ENCODE measurements at regions not wholly inside any gene's neighbourhood (a gene's known extent, or its start where the extent isn't known, plus 50 kb on each side); places are given as distances from the start of the nearest gene placed in this dataset.

DNA sequence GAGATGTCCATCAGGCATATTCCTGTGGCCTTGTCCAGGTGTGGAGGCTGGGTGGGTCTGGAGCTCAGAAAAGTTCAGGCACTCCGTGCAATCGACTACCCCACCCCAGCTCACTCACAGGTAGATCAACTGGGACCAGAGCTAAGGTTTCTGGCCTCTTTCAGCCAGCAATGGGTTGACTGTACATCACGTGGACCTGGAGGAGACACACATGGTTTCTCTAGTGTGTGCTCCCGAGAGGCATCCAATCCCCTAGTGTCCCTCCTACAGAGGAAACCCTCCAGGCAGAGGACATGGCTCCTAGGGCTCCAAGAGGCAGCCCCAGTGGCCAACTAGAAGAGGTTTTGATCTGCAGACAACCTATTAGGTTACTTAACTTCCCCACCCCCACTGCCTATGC lies 119.5 kb upstream of the RGS6 start:
- no peak for DNase-seq

DNA sequence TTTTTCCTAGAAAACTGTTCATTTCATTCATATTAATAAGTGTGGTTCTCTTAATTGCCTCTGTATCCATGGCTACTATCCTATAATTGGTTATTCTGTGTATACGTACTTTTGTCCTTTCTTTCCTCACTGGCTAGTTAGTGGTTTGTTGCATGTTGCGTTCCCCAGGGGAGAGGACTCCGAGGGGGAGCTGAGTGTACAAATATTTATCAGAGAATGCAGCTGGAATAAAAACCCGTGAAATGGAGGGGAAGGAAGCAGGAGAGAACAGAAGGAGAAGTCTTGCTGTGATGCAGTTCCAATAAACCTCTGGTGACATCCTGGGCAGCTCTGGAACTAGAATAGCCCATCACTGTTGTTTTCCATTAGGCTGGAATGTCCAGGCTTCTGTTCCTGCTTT lies 117.1 kb upstream of the RGS6 start:
- DNase-seq: no peak

DNA sequence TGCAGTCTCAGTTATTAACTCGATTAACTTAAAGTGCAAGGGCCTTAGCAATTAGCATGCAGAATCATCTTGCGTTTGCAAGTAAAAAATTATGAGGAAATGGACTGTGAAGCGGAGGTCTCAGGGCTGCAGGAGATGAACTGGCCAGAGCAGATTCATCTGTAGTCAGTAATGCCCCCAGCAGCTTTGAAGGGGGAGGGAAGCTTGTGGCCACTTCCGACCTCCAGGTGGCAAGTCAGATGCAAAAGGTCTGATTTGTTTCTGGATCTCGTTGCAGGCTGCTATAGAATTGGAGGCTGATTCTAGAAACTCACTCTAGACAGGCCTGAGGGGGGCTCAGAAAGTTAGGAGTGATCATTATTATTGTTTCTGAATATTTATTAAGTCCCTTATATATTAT lies 107.4 kb upstream of the RGS6 start:
- no peak for DNase-seq

DNA sequence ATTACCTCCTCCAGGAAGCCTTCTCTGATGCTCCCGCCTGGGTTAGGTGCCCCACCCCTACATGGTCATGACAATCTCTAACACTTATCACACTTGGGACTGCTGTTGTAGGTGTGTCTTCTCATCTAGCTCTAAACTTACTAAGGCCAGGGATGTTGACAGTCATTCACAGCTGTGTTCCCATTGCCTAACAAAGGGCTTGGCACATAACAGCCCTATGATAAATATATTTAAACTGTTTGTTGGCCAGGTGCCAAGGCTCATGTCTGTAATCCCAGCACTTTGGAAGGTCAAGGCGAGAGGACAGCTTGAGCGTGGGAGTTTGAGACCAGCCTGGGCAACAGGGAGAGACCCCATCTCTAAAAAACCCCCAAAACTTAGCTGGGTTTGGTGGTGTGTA lies 98.8 kb upstream of the RGS6 start:
- DNase-seq: no peak

DNA sequence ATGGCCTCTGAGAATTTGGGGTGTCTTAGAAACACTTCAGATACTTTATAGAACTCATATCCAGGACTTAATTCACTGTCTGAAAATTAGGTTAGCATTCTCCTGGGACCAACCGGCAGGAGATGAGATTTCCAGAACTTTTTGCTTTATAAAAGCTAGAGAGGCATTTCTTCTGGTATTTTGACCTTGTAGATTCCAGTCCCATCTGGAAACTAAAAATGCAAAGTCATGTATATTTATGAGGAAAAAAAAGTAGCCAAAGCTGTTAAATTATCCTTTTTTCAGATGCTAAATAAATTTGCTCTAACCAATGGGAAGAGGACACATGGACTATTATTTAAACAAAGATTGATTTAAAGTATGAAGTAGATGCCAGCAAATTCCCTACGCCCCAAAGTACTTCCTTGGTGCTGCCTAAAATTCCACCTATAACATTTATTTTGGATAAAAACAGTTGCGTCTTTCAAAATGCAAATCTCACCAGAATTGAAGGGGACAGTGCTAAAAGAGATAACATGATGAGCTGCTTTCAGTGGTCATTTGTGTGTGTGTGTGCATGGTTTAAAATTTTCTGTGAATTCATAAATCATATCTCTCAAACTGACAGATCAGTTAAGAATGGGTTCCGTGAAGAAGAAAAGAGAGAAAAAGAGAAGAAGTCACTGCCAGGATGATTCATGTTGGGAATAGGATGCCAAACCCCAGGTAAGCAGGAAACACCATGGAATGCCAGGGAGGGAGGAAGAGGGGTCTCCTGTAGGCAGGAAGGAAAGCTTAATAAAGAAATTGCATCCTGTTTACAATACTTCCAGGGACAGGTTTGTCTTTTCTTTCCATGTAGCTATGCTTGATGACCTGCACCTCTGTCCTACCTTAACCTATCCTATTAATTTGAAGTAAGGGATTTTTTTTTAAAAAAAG lies 97.7 kb upstream of the RGS6 start:
- no peak for DNase-seq

DNA sequence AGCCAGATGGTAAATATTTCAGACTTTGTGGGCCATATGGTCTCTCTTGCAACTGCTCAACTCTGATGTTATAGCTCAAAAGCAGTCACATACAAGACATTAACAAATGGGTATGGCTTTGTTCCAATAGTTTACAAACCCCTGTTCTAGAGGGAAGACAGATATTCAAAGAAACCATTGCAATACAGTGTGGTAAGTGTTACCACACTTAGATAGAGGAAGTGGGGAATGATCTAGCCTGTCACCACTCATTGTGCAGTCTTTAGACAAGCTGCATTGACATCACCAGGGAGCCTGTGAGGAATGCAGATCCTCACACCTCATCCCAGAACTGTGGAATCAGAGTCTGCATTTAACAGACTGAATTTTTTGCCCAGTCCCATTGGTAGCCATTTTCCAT lies 80.0 kb upstream of the RGS6 start:
- DNase-seq: no peak

DNA sequence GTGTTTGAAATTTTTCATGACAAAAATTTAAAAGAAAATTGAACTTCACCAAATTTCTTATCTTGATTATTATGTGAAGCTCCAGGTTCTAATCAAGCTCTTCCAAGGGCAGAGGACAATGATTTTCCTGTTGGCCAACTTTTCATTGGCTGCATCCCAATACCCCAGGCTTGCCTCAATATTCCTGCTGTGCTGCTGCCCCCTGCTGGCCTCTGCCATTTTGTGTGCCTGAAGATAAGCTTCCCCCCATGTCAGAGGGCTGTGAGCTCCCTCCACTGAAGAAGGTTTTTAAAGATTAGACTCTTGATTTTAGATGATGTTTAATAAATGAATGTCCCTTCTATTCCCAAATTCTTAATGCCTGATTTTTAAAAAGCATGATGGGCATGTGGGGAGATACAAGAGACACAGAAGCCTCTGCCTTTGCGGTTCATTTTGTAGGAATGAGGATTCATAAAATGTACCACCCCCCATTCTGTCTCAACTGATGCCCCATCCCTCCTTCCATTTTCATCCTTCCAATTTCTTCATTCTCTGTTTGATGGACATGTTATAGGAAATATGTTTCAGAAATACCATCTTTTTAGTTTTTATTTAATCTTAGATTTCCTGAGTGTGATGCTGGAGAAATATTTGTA lies 76.7 kb upstream of the RGS6 start:
- peak in 26 of 58 donors; percentile 0 to 54 (median 2) for DNase-seq

DNA sequence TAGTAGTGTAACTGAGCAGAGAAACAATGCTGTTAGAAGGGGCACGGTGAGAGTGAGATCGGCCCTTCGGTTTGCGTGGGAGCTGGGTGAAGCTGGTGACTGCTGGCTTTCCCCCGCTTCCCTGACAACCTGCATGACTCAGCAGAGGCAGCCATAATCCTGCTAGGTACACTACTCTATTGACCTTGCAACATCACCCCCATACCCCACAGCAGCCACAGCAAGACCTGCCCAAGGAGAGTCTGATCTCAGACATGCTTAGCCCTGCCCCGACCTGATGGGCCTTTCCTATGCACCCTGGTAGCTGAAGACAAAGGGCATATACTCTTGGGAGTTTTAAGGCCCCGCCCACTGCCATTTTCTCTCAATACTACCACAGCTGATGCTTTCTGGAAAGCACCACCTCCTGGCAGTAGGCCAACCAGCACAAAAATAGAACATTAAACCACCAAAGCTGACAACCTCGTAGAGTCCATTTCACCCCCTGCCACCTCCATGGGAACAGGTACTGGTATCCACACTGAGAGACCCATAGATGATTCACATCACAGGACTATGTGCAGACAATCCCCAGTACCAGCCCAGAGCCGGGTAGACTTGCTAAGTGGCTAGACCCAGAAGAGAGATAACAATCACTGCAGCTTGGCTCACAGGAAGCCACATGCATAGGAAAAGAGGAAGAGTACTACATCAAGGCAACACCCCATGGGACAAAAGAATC lies 75.9 kb upstream of the RGS6 start:
- no peak for DNase-seq

DNA sequence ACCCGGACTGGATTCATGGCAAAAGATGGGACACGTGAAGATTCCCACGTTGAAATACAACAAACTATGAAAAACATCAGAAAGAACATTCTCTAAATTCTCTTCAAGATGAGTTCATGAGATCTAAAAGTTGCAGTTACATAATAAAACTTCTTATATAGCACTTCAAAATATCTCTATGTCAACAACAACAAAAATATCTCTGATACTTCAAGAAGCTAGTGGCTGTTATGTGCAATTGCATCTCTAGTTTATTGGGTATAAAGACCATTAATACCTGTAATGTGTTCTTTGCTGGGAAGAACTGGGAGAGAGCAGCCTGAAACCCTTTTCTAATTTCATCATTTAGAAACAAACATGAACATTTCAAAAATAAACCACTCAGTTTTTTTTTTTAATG lies 69.2 kb upstream of the RGS6 start:
- no peak for DNase-seq

DNA sequence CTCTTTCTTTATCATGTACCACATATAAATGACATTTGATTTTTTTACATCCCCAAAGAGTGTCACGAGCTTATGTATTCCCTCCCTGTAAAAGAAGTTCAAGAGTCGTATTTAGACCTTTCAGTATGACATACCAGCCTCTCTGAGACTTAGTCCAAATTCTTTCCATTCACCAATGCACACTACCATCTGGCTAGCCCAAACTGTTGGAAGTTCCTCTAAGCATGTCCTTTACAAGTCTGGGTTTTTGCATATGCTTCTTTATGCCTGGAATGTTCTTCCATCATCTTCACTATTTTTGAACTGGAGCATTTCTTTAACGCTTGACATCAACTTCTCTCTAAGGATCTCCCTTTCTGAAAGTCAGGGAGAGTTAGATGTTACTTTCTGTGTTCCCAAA lies 68.5 kb upstream of the RGS6 start:
- DNase-seq: no peak

All from anterior cingulate cortex (tissue), 58 donors.